ENCODE measurements at regions not wholly inside any gene's neighbourhood (a gene's known extent, or its start where the extent isn't known, plus 50 kb on each side); places are given as distances from the start of the nearest gene placed in this dataset.
A peak's percentile ranks its signal among the peaks of the same experiment; 100 is the strongest.

- no peak for DNase-seq (ENCODE audit: low read depth)
These were observed 160.2 kb downstream of the FAT3 start for GRCh38 chr11:92384802-92385201.

- no peak for DNase-seq (ENCODE audit: low read depth)
These were observed 162.0 kb downstream of the FAT3 start for GRCh38 chr11:92386577-92386976.

GRCh38 chr11:92387859-92388258, 163.2 kb downstream of the FAT3 start:
- DNase-seq (ENCODE audit: low read depth), result no peak

- DNase-seq (ENCODE audit: low read depth), result no peak
These were observed 163.8 kb downstream of the FAT3 start for GRCh38 chr11:92388380-92388779.

- no peak for DNase-seq (ENCODE audit: low read depth)
These were observed 166.2 kb downstream of the FAT3 start for GRCh38 chr11:92390783-92391182.

GRCh38 chr11:92391364-92391763, 166.7 kb downstream of the FAT3 start:
- no peak for DNase-seq (ENCODE audit: low read depth)

GRCh38 chr11:92391808-92392207, 167.2 kb downstream of the FAT3 start:
- no peak for DNase-seq (ENCODE audit: low read depth)

- no peak for DNase-seq (ENCODE audit: low read depth)
These were observed 168.6 kb downstream of the FAT3 start for GRCh38 chr11:92393218-92393617.

GRCh38 chr11:92396133-92396532, 171.5 kb downstream of the FAT3 start:
- no peak for DNase-seq (ENCODE audit: low read depth)

- DNase-seq (ENCODE audit: low read depth), result no peak
These were observed 172.7 kb downstream of the FAT3 start for GRCh38 chr11:92397221-92397755.

- no peak for DNase-seq (ENCODE audit: low read depth)
These were observed 175.1 kb downstream of the FAT3 start for GRCh38 chr11:92399705-92400104.

GRCh38 chr11:92401520-92401919, 176.9 kb downstream of the FAT3 start:
- no peak for DNase-seq (ENCODE audit: low read depth)

- DNase-seq (ENCODE audit: low read depth), result no peak
These were observed 181.9 kb downstream of the FAT3 start for GRCh38 chr11:92406472-92406871.

GRCh38 chr11:92409355-92409754, 184.7 kb downstream of the FAT3 start:
- DNase-seq (ENCODE audit: low read depth), result no peak

- DNase-seq (ENCODE audit: low read depth), result no peak
These were observed 185.3 kb downstream of the FAT3 start for GRCh38 chr11:92409956-92410355.

GRCh38 chr11:92410526-92410925, 185.9 kb downstream of the FAT3 start:
- no peak for DNase-seq (ENCODE audit: low read depth)

- DNase-seq (ENCODE audit: low read depth), result no peak
These were observed 186.8 kb downstream of the FAT3 start for GRCh38 chr11:92411431-92411830.

GRCh38 chr11:92413757-92414513, 189.3 kb downstream of the FAT3 start:
- DNase-seq (ENCODE audit: low read depth), result no peak

- DNase-seq (ENCODE audit: low read depth), result no peak
These were observed 192.5 kb downstream of the FAT3 start for GRCh38 chr11:92416971-92417725.

GRCh38 chr11:92423115-92424034, 198.8 kb downstream of the FAT3 start:
- DNase-seq (ENCODE audit: low read depth), result no peak

- DNase-seq (ENCODE audit: low read depth), result peak; percentile 24
These were observed 199.7 kb downstream of the FAT3 start for GRCh38 chr11:92424281-92424680.

GRCh38 chr11:92425127-92425526, 200.5 kb downstream of the FAT3 start:
- DNase-seq (ENCODE audit: low read depth), result no peak

All from GM04503 (cell line).